GM18508 (cell line): ENCODE measurements at regions not wholly inside any gene's neighbourhood (a gene's known extent, or its start where the extent isn't known, plus 50 kb on each side); places are given as distances from the start of the nearest gene placed in this dataset.
"Not testable (repeated sequence)": the region's sequence is repeated elsewhere in the genome, so short reads cannot be mapped to it uniquely, and the experiment has no call there.

Experiments
- ATAC-seq: cut with Tn5 transposase; IDR thresholded peaks from one replicate; pipeline ENCODE4 v1.9.1; 2021; ENCODE audit warnings: moderate number of reproducible peaks; ENCODE audit not compliant: insufficient read depth, unreplicated experiment

- no peak for ATAC-seq
Measured at GRCh38 chr13:82187227-82187626, 1695.0 kb downstream of the SLITRK1 start.

GRCh38 chr13:82176751-82177150 lies 1705.5 kb downstream of the SLITRK1 start:
- no peak for ATAC-seq

- ATAC-seq, result no peak
Measured at GRCh38 chr13:82165396-82166174, 1716.7 kb downstream of the SLITRK1 start.

GRCh38 chr13:82164780-82165395 lies 1717.4 kb downstream of the SLITRK1 start:
- ATAC-seq, result not testable (repeated sequence)

- ATAC-seq, result no peak
Measured at GRCh38 chr13:82147526-82147925, 1734.7 kb downstream of the SLITRK1 start.

- ATAC-seq, result no peak
Measured at GRCh38 chr13:82136880-82137279, 1745.4 kb downstream of the SLITRK1 start.

GRCh38 chr13:82129281-82129680 lies 1753.0 kb downstream of the SLITRK1 start:
- no peak for ATAC-seq

- ATAC-seq, result no peak
Measured at GRCh38 chr13:82118589-82118988, 1763.7 kb downstream of the SLITRK1 start.

GRCh38 chr13:82116422-82116989 lies 1765.8 kb downstream of the SLITRK1 start:
- no peak for ATAC-seq

- ATAC-seq, result no peak
Measured at GRCh38 chr13:82115391-82115790, 1766.9 kb downstream of the SLITRK1 start.

- ATAC-seq, result no peak
Measured at GRCh38 chr13:82096256-82096655, 1755.3 kb upstream of the SPRY2 start.

GRCh38 chr13:82092312-82092711 lies 1751.4 kb upstream of the SPRY2 start:
- no peak for ATAC-seq

- ATAC-seq, result no peak
Measured at GRCh38 chr13:82088781-82089180, 1747.9 kb upstream of the SPRY2 start.

GRCh38 chr13:82076496-82076895 lies 1735.6 kb upstream of the SPRY2 start:
- no peak for ATAC-seq

GRCh38 chr13:82070416-82070815 lies 1729.5 kb upstream of the SPRY2 start:
- ATAC-seq, result no peak

- ATAC-seq, result no peak
Measured at GRCh38 chr13:82062772-82063171, 1721.8 kb upstream of the SPRY2 start.

GRCh38 chr13:82058364-82058763 lies 1717.4 kb upstream of the SPRY2 start:
- ATAC-seq, result no peak

GRCh38 chr13:82045316-82045715 lies 1704.4 kb upstream of the SPRY2 start:
- not testable (repeated sequence) for ATAC-seq

GRCh38 chr13:82036602-82037001 lies 1695.7 kb upstream of the SPRY2 start:
- ATAC-seq, result no peak

GRCh38 chr13:82011355-82011754 lies 1670.4 kb upstream of the SPRY2 start:
- ATAC-seq, result no peak

GRCh38 chr13:82010780-82011179 lies 1669.9 kb upstream of the SPRY2 start:
- no peak for ATAC-seq

- no peak for ATAC-seq
Measured at GRCh38 chr13:82002710-82003109, 1661.8 kb upstream of the SPRY2 start.
